Activated CD4-positive, alpha-beta T cell treated with anti-CD3 and anti-CD28 coated beads, Interleukin-2, amount 50 U/mL, for 1 hour (primary cell): ENCODE measurements at regions not wholly inside any gene's neighbourhood (a gene's known extent, or its start where the extent isn't known, plus 50 kb on each side); places are given as distances from the start of the nearest gene placed in this dataset.

Experiments
- DNase-seq: peaks from one replicate; pipeline ENCODE4 v3.0.0-alpha.2; 2020

DNA sequence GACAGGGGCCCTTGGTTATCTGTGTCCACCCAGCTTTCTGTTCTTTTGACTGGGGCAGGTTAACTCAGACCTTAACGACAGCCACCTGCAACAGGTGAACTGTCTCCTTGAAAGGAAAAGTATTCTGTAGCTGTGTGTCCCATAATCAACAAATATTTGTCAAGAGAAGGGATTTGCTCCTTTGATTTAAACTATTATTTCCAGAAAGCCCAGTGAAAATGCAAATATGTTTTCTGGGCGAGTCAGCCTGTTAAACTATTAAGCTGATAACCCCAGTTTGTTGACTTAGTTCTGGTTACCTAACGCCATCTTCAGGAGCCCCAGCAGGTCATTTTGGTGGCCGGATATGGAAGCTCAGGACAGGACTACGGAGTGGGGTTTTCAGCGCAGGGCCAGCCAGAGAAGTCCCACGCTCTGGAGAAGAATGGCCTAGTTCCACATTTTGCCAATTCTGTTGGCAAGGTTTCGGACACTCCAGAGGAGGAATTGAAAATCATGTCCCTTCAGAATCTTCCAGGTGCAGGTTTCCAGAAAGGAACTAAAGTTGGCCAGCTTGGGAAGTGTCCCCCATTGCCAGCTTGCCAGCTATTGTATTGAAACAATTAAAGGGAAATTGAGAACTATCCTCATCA is 54.5 kb downstream of the ADRA2A start:
- no peak for DNase-seq

DNA sequence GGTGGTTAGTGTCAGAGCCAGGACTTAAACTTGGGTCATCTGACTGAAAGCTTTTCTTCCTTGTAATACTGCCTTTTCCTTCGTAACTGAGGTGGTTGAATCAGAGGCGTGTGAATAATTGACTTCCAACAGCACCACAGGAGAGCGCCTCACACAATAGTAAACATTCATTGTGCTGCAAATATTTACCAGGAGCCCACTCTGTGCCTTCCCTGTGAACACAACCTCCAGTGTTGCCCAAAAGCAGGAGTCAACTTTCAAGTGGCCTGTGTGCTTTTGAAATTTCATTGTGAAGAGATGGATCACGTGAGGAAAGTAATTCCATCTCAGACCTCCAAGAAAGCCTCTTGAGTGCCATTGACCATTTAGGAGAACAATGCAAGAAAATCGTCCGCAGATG is 60.2 kb downstream of the ADRA2A start:
- no peak for DNase-seq

DNA sequence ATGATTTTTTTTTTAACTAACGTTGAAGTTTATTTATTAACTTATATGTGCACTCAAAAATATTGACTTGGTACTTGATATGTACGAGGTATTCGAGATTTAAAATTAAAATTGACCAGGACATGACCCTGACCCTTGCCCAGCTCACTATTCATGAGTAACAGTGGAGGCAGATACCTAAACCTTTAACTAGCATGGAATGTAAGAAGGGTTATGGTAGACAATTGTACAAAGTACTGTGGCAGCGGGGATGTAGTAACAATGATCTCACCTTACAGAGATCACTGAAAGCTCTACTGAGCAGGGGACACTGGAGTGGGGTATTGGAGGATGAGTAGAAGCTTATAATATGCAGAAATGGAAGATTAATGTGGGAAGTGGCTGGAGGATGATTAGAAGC is 60.8 kb downstream of the ADRA2A start:
- DNase-seq, result no peak

DNA sequence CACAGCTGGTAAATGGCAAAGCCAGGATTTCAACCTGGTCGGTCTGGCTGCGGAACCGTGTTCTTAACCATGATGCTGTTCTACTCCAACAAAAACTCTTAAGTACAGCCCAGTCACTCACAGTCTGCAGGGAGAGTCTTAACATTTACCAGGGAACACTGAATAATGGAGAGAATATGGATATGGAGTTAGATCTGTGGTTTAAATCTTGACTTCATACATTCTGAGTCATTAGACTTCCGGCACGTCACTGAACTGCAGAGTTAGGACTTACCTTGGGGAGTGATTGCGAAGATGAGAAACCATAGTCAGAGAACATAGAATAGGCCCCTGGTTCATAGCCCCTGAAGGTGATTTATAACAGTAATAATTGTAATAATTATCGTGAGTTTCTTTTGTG is 61.7 kb downstream of the ADRA2A start:
- DNase-seq, result no peak

DNA sequence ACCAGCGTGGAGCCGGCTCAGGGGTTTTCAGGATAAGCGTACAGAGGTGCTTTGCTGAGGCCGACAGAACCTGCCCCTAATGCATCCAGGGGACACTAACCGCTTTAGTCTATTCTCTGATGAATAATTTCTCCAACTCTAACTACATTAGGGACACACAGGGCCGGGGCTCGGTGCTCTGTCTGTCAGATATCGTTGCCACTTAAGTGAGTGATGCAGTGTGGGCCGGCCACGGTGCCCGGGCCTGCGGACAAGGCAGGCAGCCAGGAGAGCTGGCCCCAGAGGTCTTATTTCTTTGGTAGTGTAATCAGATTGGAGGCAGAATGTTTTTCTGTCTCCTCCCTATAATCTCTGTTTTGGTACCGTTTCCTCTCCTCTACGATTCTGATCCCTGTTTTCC is 62.7 kb downstream of the ADRA2A start:
- no peak for DNase-seq

DNA sequence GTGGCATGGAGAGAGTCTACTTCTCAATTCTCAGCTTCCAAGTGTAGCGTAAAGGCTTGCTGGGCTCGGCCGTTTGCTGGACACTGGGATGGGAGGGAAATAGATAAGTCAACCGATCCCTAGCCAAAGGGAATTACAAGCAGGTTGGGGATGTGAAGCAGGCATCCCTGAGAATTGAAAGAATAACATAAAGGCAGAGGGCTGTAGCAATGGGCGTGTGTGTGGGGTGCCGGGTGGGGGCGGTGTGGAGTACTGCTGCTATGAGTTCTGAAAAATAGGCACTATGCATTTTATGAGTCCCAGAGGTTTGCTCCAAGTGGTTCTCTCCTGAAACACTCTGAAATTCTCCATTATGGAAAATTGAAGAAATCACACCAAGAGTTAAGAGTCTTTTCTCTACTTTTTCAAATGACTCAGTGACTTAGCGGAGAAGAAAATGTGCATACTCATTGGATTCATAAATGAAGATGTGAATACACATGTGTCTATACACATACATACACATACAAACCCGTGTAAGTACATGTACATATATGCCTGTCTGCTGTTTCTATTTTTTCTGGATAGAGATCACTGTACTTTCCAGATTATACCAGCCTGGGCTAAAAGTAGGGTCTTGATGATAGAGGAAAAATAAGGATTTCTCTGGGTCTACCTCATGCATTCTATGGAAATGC is 65.4 kb downstream of the ADRA2A start:
- DNase-seq, result no peak

DNA sequence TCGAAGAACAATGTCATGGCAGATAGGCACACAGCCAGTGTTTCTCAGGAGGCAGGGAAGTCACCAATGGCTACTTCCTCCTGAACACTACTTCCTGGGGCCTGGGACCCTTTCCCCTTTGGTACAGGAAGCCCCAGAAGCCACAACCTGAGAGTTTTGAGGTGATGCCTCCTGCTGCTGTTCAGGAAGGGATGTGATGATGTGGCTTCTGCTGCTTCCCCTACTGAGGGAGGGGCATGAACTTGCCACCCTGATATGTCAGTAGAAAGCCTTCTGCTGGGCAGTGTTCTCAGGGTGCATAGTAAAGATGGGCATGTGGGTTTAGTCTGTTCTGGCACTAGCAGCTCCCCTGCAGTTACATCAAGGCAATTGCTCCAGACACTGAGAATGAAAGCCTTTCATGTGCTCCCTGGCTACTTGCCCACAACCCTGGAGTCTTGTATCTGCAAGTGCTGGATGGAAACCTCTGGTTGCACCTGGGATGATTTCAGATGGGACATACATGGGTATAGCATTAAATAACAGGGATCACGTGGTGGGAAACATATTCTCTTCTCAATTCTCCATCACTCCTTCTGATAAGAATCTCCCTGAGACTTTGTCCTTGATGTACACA is 69.3 kb downstream of the ADRA2A start:
- DNase-seq, result no peak

DNA sequence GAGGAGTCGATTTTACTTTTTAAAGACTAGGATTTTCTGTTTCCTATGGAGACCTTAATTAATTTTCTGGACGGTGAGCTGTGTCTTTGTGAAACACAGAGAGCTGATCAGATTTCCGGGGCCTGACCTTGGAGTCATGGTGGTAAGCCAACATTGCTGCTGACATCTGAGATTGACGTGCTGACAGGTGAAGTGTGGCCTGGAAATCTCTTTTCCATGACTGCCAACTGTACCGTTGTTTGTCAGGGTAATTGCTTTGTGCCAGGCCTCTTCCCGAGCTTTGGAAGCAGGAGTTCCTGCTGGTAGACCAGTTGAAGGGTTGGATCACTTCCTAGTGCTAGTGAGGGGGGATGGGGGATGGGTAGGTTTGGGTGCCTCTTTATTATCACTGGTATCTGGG is 71.2 kb downstream of the ADRA2A start:
- DNase-seq, result no peak

DNA sequence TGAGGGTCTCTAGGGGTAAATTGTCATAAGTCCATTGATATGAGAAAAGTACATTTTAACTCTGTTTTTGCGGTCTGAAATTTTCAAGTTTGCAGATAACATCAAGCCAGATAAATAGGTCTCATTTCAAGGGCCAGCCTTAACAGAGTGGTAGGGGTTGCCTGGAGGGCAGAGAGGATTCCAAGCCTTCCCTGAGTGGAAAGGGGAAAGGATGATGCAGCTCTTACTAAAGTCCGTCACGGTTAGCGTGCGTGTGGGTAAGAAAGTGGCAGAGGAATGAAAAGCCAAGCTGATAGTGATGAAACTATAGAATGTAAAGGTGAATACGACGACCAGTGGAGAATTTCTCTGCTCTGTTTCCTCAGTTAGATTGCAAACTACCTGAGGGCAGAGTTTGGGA is 71.6 kb downstream of the ADRA2A start:
- DNase-seq, result no peak

DNA sequence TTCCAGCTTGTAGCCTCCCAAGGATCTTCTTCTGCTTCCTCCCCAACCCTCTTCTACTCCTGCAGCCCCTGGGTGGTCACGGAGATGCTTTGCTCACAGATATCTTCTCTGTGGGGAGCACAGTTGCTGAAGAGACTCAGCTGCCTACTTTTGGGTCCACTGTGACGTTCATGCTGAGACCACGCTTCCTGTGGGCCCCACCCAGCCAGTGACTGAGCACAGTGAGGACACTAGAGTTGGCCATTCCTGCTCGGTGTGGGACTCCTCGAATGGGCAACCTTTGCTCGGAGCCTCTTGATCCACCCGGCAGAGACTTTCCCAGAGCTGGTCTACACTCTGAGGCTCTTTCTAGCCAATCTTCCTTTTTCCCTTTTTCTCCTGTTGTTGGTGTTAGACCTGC is 73.9 kb downstream of the ADRA2A start:
- DNase-seq, result no peak

DNA sequence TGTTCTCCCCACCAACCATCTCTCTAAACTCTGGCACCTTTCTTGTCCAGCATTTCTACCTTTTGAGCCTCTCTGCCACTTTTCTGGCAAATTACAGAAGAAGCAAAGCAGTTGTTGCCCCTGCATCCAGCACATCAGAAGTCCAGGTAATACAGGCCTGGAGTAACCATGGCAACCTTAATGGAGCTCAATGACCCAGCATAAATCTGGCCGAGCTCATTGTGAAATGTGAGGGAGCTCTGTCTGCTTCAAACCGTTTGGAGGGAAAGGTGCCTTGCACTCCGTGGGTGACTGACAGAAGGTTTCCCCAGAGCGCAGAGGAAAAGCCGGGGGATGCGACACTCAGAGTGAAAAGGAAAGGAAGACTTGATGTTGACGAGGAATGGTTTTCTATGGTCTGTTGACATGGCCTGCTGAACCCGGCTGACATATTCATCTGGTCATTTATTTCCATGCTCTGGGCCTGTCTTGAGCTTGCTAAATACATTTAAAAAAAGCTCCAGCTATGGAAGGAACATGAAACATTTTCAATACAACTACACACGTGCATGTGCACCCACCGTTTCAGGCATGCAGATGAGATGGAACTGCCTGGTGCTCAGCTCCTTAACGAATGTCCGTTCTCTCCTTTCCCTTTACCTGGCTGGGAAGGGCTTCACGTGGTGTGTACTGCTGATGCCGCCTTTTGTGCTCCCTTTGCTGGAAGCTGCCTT is 74.9 kb downstream of the ADRA2A start:
- DNase-seq, result no peak

DNA sequence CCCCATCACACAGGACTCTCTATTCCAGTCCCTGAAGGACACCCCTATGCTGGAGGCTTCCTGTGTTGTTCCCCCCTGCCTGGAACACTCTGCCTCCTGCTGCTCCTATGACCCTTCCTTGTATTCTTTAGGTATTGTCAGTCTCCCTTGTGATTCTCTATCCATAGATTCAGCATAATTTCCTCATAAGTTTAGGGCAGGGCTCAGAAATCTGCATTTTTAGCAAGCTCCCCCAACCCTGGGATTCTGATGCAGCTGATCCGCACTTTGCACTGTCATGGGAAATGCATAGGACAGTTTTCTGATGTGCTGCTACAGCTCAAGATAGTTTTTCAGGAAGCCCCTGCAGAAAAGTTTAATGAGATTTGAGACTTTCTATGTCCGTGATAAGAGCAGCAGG is 79.9 kb downstream of the ADRA2A start:
- DNase-seq, result no peak

DNA sequence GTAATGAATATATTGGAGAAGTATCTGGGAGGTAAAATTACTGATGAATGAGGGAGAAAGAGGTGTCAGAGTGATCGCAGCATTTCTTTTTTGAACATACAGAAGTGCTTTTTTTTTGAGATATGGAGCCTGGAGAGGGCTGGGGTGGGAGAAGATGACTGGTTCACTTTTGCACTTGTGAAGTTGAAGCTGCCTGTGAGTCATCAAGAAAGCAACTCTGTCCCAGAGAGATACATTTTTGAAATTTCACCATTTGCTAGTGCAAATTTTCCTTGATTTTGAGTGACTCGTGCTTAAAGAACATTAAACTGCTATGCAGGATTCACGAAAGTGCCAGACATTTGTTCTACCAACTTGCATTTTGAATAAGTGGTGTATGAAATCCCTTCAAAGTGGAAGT is 81.8 kb downstream of the ADRA2A start:
- no peak for DNase-seq

DNA sequence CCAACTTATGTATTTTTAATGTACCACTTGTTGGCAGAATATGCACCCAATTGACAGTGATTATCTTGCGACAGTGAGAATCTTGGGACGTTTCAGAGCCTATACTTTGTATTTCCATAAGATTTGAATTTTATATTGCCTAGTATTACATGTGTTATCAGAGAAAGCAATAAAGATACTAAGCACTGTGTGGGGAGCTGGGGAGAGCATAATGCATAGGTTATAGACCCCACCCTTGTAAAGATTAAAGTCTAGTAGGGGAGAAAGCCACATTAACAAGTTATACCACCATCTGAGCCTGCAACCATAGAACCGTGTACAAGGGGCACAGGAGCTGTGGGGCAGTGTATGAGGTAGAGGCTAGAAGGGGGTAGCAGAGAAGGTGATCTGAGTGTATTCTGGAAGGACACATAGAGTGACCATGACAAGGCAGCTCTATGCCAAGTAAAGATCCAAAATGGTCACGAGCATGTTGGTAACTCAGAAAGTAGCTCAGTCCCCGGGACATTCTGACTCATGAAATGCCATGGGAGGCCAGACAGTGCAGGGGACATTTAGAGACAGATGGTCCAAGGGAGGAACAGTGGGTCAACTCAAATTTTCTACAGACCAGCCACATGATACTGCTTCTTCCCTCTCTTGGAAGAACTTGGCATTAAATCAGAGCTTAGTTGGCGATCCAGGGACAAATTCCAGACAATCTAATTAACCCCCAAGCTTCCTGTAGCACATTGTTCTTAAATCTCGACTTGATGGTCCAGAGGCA is 84.5 kb downstream of the ADRA2A start:
- no peak for DNase-seq

DNA sequence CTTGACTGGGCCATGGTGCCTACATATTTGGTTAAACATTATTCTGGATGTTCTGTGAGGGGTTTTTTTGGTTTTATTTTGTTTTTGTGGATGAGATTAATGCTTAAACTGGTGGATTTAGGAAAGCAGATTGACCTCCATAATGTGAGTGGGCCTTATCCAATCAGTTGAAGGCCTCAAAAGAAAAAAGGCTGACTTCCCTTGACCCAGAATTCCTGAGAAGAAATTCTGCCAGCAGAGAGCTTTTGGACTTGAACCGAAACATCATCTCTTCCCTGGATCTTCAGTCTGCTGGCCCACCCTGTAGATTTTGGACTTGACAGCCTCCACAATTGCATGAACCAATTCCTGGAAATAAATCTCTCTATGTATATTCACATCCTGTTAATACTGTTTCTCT is 94.4 kb downstream of the ADRA2A start:
- DNase-seq, result no peak

DNA sequence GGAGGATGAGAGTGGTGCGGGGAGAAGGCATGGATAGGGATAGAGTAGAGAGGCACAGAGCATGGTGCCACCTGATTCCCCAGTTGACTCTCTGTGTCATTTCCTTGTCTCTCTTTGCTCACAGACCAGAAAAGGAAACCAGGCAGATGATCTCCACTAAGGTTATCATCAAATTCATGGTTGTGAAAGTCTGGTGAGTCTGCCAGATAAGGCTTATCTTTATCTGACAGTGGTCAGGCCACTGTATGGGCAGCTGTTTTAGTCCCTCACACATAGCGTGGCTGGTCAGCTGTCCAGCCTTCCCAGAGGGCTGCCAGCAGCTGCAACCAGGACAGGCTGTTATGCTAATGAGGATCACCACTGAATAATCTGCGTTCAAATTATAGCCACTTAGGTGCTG is 99.0 kb downstream of the ADRA2A start:
- DNase-seq, result no peak

DNA sequence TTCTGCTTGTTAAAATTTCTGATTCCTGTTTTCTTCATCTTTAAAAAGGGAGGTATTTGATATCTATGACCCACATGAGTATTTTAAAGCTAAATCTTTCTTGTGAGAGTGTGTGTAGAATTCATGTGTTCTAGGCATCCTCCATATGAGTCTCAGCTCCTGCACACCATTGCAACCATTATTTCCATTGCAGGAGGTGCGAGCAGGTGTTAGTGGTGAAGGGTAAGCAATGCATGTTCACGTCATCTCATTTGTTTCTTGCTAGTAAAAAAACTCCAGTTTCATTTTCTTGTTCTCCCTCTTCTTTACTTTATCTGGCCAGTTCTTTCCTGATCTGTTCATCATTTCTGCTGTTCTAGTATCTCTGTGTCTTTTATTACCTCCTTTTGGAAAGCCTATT is 100.5 kb downstream of the ADRA2A start:
- no peak for DNase-seq

DNA sequence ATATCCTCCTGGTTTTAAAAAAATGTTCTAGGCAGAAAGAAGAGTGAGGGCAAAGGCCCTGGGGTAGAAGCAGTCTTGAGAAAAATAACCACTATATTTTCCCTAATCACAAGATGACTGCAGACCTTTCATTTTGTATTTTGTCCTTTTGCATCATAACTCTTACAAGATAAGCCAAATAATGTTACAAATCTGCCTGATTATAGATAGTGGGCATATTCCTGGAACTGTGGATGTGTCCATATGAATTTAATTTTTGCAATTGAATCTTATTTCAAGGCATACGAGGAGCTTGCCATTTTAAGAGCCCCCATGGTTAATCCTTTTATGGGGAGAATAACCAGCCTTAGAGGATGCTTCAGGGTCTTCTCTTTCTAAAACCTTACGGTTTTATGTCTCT is 102.7 kb downstream of the ADRA2A start:
- DNase-seq, result no peak

DNA sequence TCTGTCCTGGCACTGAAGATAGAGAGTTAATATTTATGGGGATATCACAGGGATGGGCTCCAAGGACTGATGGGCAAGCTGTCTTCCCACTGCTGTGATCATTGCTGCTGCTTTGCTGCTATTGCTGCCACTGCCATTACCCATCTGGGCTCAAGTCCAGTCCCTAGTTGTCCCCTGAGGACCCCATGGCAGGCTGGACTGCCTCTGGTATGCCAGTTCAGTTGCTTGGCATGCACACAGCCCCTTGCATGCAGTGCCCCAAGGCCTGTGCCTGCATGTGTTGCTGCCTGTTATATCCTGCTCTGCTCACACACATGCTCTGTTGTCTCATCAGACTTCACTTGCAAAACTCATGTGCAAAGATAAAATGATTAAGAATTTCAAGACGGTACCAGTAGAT is 109.5 kb downstream of the ADRA2A start:
- no peak for DNase-seq

DNA sequence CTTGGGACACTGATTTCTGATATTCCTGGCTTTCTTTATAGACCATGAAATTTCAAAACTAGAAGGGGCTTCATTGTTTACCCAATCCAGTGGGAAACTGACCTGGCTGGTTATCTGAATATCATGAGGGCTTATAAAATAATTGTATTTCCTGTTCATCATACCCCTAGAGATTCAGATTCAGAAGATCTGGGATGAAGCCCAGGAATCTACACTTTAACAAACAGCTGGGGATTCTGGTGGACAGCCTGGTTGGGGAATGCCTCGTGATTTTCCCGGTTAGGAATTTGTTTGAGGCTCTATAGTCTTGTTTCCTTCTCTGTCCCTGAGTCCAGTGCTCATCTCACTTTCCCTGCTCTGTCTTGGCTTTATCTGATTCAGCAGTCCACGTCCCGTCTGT is 110.3 kb downstream of the ADRA2A start:
- DNase-seq, result no peak

DNA sequence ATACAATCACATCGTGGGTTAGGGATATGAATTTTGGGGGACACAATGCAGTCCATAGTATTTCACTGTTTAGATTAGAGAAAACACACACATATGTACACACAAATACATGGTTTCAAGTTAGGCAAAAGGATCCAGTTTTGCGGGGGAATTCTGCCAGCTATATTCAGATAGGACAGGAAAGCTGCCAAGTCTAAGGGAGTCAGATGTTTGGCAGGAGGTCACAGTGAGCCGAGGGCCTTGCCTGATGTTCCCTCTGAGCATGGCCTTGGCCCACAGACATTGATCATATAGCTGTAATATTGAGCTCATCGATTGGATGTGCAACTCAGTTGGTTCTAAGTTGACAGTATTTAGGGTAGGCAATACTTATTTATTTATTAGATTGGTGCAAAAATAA is 122.8 kb downstream of the ADRA2A start:
- DNase-seq, result no peak

DNA sequence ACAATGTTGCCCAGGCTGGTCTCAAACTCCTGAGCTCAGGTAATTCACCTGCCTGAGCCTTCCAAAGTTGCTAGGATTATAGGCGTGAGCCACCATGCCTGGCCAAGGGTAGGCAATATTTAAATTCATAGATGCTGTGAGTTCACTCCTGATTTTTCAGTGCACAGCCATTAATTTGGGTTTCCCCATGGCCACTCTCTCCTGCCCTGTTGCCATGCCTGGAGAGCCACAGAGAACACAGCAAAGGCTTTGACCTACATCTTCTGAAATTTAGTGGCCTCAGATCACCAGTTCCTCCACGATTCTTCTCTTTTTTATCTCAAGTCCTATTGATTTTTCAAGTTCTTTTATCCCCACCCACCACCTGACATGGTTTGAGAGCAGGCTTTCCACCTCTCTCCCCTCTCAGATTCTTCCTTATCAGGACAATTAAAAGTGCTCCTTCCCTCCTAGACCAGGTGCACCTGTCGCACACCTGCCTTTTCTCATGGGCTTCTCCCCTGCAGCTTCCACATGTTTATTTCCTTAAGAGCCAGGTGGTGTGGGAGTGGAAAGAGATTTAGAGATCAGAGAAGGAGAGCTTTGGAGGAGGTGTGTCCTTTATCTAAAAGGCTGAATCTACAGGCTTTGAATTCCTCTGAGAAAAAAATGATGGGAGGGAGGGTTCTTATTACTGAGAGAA is 123.8 kb downstream of the ADRA2A start:
- DNase-seq, result no peak

DNA sequence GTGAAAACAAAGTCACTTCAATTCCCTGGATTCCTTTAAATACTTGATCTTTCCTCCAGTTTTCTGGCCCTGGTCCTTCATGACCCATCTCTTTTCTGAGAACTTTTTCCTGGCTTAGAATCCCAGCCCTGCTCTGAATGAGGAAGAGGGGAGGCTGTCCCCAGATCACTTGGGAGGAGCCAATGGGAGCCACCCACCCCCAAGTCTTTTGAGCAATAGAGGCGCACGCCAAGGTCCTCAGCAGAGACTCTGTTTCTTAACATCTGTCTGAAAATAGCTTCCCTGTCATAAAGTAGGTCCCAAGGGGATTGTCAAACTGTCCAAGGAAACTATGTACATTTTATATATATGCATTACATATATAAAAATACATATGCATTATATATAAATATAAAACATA is 126.8 kb downstream of the ADRA2A start:
- DNase-seq, result no peak
